Activated naive CD4-positive, alpha-beta T cell treated with anti-CD3 and anti-CD28 coated beads for 36 hours (primary cell): ENCODE measurements at regions not wholly inside any gene's neighbourhood (a gene's known extent, or its start where the extent isn't known, plus 50 kb on each side); places are given as distances from the start of the nearest gene placed in this dataset.

Source experiments
- CTCF ChIA-PET: fragments of 350-600 bp; sonication (Branson Sonifier 250); formaldehyde crosslinking; loops from one replicate; lab custom pipeline; 2021; ENCODE audit warnings: antibody characterized with exemption; lab: Charles Lee
- DNase-seq: peaks from one replicate; pipeline ENCODE4 v3.0.0-alpha.2; 2020
- H3K27ac Mint-ChIP-seq: one replicate; pipeline ENCODE4 v1.8.0; 2021; ENCODE audit warnings: mild to moderate bottlenecking, mixed read lengths
- H3K27me3 Mint-ChIP-seq: one replicate; pipeline ENCODE4 v1.8.0; 2021; ENCODE audit warnings: low read depth, mixed read lengths
- H3K36me3 Mint-ChIP-seq: one replicate; pipeline ENCODE4 v1.8.0; 2021; ENCODE audit warnings: low read depth, mixed read lengths
- H3K4me1 Mint-ChIP-seq: one replicate; pipeline ENCODE4 v1.8.0; 2021; ENCODE audit warnings: low read depth, mixed read lengths
- H3K4me3 Mint-ChIP-seq: one replicate; pipeline ENCODE4 v1.8.0; 2021; ENCODE audit warnings: mild to moderate bottlenecking, moderate library complexity, mixed read lengths
- H3K9me3 Mint-ChIP-seq: one replicate; pipeline ENCODE4 v1.8.0; 2021; ENCODE audit warnings: mixed read lengths
- intact Hi-C: fragments of 100-400 bp; cut with micrococcal nuclease; formaldehyde crosslinking; loops from one replicate; pipeline ENCODE4 v1.15.1; 2023

DNA sequence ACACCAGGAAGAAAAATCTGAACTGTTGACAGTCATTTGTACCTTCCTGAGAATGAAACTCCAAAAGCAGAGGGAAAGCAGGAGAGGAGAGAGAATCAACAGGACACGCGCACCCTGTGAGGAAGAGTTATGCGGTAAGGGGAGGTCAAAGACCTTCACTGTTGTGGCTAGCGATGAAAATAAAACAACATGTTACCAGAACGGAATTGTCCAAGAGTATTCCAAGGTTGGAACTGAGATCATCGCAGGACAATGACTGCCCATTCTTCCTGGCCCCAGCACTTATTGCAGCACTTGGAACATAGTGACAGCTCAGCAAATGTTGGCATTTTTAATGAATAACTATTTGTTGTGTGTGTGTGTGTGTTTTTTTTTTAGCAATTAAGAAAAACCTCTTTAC lies 176.0 kb upstream of the TSC22D1 start:
- CTCF ChIA-PET = interaction anchor here (0.8 to 1.5 kb wide), 2 partner anchors 13 to 265 kb away, joined by 3 to 4 read pairs; no protein-coding TSS in a partner anchor
- H3K27ac Mint-ChIP-seq = no peak overlapping the region

DNA sequence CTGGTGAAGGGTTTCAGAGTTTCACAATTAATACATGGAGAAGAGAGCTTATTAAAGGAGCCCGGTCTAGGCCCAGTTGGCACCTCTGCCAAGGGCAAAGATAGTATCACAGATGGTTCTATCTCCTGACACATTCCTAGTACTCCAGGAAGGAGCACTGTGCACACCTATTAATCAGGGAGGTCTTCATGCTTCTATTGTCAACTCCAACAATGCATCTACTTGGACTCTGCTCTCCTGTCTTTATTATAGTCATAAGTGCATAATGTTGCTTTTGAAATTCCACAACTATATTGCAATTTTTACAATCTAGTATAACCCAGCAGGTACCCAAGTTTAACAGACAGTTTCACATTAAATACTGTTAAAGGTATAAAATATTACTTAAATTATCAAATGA lies 174.5 kb upstream of the TSC22D1 start:
- DNase-seq = no peak
- Mint-ChIP-seq H3K4me3 (no peak overlapping the region), H3K27me3 (no peaks in the 10 kb centered on the region), H3K9me3 (no peaks in the 10 kb centered on the region), H3K36me3 (no peaks in the 10 kb centered on the region), H3K4me1 (no peaks in the 10 kb centered on the region), H3K27ac (no peak overlapping the region)
- intact Hi-C loops = no loop called here
- CTCF ChIA-PET = interaction anchor here (0.5 to 1.5 kb wide), 2 partner anchors 12 to 69 kb away, joined by 3 to 4 read pairs; no protein-coding TSS in a partner anchor

More for the DNA sequence above, 176.0 kb upstream of the TSC22D1 start:
- no peak for DNase-seq
- Mint-ChIP-seq H3K36me3 (no peaks in the 10 kb centered on the region), H3K9me3 (no peaks in the 10 kb centered on the region), H3K27me3 (peaks cover 2% of the 10 kb centered on the region), H3K4me1 (no peaks in the 10 kb centered on the region), H3K4me3 (no peak overlapping the region)
- intact Hi-C loops = no loop called here

- Mint-ChIP-seq H3K27me3 (peaks cover 4% of the 10 kb centered on the region), H3K4me3 (no peak overlapping the region), H3K9me3 (no peaks in the 10 kb centered on the region), H3K4me1 (no peaks in the 10 kb centered on the region), H3K27ac (no peak overlapping the region), H3K36me3 (no peaks in the 10 kb centered on the region)
- DNase-seq = no peak
- CTCF ChIA-PET = interaction anchor here (0.5 kb wide), 1 partner anchor 69 kb away, joined by 3 read pairs; no protein-coding TSS in a partner anchor
- intact Hi-C loops = no loop called here
These were observed 173.8 kb upstream of the TSC22D1 start for GRCh38 chr13:44749906-44750305.

DNA sequence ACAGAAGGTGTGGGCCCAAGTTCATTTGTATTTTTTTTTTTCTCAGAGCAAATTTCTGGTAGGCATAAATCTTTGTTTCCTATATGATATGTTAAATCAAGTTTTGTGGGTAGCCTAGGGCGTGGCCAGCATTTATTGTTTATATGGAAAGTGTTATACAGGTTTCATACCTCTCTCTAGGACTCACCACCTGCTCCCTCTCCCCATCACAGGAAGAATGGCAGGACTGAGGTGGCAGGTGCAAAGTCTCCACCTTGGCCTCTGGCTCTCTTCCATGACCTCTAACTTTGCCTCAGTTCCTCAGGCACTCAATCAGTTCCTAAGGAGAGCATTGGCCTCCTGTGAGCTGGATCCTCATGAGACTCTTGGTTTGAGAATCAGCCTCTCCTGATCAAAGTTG lies 172.3 kb upstream of the TSC22D1 start:
- Mint-ChIP-seq H3K27me3 (peaks cover 4% of the 10 kb centered on the region), H3K27ac (no peak overlapping the region), H3K4me1 (no peaks in the 10 kb centered on the region), H3K4me3 (no peak overlapping the region), H3K36me3 (no peaks in the 10 kb centered on the region), H3K9me3 (peaks cover 9% of the 10 kb centered on the region)
- intact Hi-C loops = no loop called here
- CTCF ChIA-PET = interaction anchor here (0.7 kb wide), 1 partner anchor 36 kb away, joined by 3 read pairs; no protein-coding TSS in a partner anchor
- no peak for DNase-seq

DNA sequence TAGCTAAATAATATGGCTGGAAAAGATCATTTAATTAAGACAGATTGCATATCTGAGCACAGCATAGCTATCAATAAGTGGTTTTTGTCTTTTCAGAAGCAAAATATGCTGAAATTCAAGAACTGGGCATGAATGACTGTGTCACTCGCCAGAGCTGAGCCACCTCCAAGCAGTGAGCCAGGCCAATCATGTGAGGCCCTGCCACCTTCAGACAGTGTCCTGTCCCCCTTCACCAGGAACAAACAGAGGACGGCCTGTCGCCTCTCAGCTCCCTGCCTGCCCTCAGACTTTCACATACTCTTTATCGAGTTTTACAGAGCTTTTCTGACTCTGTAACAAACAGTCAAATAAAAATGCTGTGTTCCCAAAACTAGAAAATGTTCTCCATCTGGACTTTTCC lies 171.0 kb upstream of the TSC22D1 start:
- CTCF ChIA-PET = no interaction called here
- intact Hi-C loops = no loop called here
- Mint-ChIP-seq H3K9me3 (peaks cover 9% of the 10 kb centered on the region), H3K4me3 (no peak overlapping the region), H3K36me3 (no peaks in the 10 kb centered on the region), H3K27ac (no peak overlapping the region), H3K27me3 (peaks cover 4% of the 10 kb centered on the region), H3K4me1 (no peaks in the 10 kb centered on the region)
- DNase-seq = no peak

DNA sequence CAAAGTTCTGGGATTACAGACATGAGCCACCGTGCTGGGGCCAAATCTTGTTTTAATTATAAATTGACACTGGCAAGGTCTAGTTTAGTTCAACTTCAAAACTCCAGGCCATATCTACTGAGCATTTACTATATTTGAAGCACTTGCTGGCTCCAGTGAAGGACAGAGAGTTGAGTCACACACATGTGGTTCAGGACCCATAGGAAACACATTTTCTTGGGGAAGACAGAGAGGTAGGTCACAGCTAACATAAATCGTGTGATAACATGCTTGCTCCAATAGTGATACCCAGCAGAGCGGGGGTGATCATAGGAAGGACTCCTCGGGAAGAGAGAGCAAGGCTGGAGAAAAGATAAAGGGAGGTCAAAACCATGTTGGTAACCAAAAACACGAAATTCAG lies 170.6 kb upstream of the TSC22D1 start:
- H3K36me3 Mint-ChIP-seq = no peaks in the 10 kb centered on the region
- intact Hi-C loops = no loop called here

GRCh38 chr13:44744880-44745633 lies 168.9 kb upstream of the TSC22D1 start:
- no peaks in the 10 kb centered on the region for H3K36me3 Mint-ChIP-seq

More for the DNA sequence above, 170.6 kb upstream of the TSC22D1 start:
- Mint-ChIP-seq H3K4me1 (no peaks in the 10 kb centered on the region), H3K27ac (no peak overlapping the region), H3K9me3 (peaks cover 9% of the 10 kb centered on the region), H3K4me3 (no peak overlapping the region), H3K27me3 (peaks cover 4% of the 10 kb centered on the region)
- CTCF ChIA-PET = no interaction called here
- no peak for DNase-seq

DNA sequence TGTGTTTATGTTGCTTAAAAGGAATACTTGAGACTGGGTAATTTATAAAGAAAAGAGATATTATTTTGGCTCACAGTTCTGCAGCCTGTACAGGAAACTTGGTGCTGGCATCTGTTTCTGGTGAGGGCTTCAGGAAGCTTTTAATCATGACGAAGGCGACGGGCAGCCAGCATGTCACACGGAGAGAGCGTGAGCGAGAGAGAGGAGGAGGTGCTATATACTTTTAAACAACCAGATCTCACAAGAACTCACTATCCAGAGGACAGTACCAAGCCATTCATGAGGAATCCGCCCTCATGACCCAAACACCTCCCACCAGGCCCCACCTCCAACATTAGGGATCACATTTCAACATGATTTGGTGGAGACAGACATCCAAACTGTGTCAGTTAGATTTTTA lies 163.4 kb upstream of the TSC22D1 start:
- Mint-ChIP-seq H3K9me3 (peaks cover 8% of the 10 kb centered on the region), H3K4me1 (no peaks in the 10 kb centered on the region), H3K36me3 (no peaks in the 10 kb centered on the region), H3K27ac (no peak overlapping the region), H3K4me3 (no peak overlapping the region), H3K27me3 (no peaks in the 10 kb centered on the region)
- intact Hi-C loops = no loop called here
- DNase-seq = no peak
- CTCF ChIA-PET = no interaction called here

More at GRCh38 chr13:44744880-44745633, 168.9 kb upstream of the TSC22D1 start:
- H3K27ac Mint-ChIP-seq = no peak overlapping the region
- CTCF ChIA-PET = interaction anchor here (0.6 kb wide), 1 partner anchor 134 kb away, joined by 3 read pairs; no protein-coding TSS in a partner anchor
- peaks cover 4% of the 10 kb centered on the region for H3K27me3 Mint-ChIP-seq
- no peaks in the 10 kb centered on the region for H3K4me1 Mint-ChIP-seq
- intact Hi-C loops = no loop called here
- DNase-seq = no peak
- H3K9me3 Mint-ChIP-seq = peaks cover 9% of the 10 kb centered on the region
- H3K4me3 Mint-ChIP-seq = no peak overlapping the region

- DNase-seq = no peak
- Mint-ChIP-seq H3K9me3 (peaks cover 5% of the 10 kb centered on the region), H3K4me1 (no peaks in the 10 kb centered on the region), H3K27ac (no peak overlapping the region), H3K4me3 (no peak overlapping the region), H3K36me3 (no peaks in the 10 kb centered on the region), H3K27me3 (no peaks in the 10 kb centered on the region)
- intact Hi-C loops = no loop called here
- CTCF ChIA-PET = interaction anchor here (1.0 kb wide), 1 partner anchor 12 kb away, joined by 4 read pairs; no protein-coding TSS in a partner anchor
These were observed 163.0 kb upstream of the TSC22D1 start for GRCh38 chr13:44739120-44739519.

DNA sequence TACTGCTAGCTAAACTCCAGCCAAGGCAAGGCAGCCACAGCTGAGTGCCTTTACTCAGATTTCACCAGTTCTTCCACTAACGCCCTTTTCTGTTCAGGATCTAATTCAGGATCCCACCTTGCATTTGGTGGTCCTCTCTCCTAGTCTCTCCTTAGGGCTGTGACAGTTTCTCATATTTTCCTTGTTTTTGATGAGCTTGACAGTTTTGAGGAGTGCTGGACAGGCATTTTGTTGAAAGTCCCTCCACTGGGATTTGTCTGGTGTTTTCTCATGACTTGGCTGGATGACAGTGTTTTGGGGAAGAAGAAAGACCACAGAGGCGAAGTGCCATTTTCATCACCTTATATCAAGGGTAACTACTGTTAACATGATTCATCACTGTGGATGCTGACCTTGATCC lies 162.3 kb upstream of the TSC22D1 start:
- H3K9me3 Mint-ChIP-seq = no peaks in the 10 kb centered on the region
- CTCF ChIA-PET = interaction anchor here (0.6 to 1.0 kb wide), 2 partner anchors 13 to 101 kb away, joined by 3 to 4 read pairs; no protein-coding TSS in a partner anchor

GRCh38 chr13:44735806-44736205 lies 159.7 kb upstream of the TSC22D1 start:
- no peaks in the 10 kb centered on the region for H3K4me1 Mint-ChIP-seq

More for the DNA sequence above, 162.3 kb upstream of the TSC22D1 start:
- DNase-seq = no peak
- Mint-ChIP-seq H3K4me1 (no peaks in the 10 kb centered on the region), H3K27me3 (no peaks in the 10 kb centered on the region), H3K27ac (no peak overlapping the region), H3K36me3 (no peaks in the 10 kb centered on the region), H3K4me3 (no peak overlapping the region)
- intact Hi-C loops = no loop called here

DNA sequence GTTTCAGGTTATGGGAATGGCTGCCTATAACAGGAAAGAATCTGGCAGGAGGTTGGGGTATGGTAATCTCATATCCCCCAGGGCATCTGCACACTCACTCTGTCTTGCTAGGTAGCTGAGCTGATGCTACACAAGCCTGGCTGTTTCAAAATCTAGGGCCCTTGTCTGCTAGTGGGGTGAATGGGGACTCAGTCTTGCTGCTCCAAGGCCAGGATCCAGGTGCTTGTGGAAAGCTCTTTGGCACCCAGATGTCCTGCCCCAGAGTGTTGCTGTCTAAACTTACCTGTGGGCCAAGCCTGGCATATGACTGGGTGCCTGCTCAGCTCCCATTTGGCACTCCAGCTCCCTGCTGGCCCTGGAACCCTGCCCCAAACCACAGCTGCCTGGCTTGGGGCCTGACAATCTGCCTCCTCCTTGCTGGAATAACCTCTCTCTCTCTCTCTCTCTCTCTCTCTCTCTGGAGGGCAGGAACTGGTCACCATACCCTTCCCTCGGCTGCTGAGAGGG lies 158.1 kb upstream of the TSC22D1 start:
- H3K4me3 Mint-ChIP-seq = no peak overlapping the region
- intact Hi-C loops = no loop called here
- H3K27me3 Mint-ChIP-seq = peaks cover 3% of the 10 kb centered on the region
- H3K9me3 Mint-ChIP-seq = no peaks in the 10 kb centered on the region
- CTCF ChIA-PET = no interaction called here
- no peak overlapping the region for H3K27ac Mint-ChIP-seq
- DNase-seq = no peak
- H3K4me1 Mint-ChIP-seq = no peaks in the 10 kb centered on the region
- H3K36me3 Mint-ChIP-seq = no peaks in the 10 kb centered on the region

More at GRCh38 chr13:44735806-44736205, 159.7 kb upstream of the TSC22D1 start:
- DNase-seq = no peak
- H3K36me3 Mint-ChIP-seq = no peaks in the 10 kb centered on the region
- CTCF ChIA-PET = interaction anchor here (0.7 kb wide), 1 partner anchor 810 kb away, joined by 3 read pairs; no protein-coding TSS in a partner anchor
- no peak overlapping the region for H3K27ac Mint-ChIP-seq
- H3K27me3 Mint-ChIP-seq = peaks cover 3% of the 10 kb centered on the region
- H3K4me3 Mint-ChIP-seq = no peak overlapping the region
- intact Hi-C loops = no loop called here
- H3K9me3 Mint-ChIP-seq = no peaks in the 10 kb centered on the region
